ACHN (cell line): ENCODE measurements at regions not wholly inside any gene's neighbourhood (a gene's known extent, or its start where the extent isn't known, plus 50 kb on each side); places are given as distances from the start of the nearest gene placed in this dataset.
"Not testable (repeated sequence)": the region's sequence is repeated elsewhere in the genome, so short reads cannot be mapped to it uniquely, and the experiment has no call there.

Experiments used
- DNase-seq: peaks from one replicate; pipeline ENCODE4 v3.0.0-alpha.2; 2015
- in situ Hi-C: cut with HindIII; loops from 2 replicates; pipeline ENCODE4 v1.10.0; 2017; ENCODE audit warnings: low sequenced_read_pairs, low pct_ligation_motif_present, low pct_unique_long_range_greater_than_20kb

- no peak for DNase-seq
- in situ Hi-C loops: no loop called here
Measured at GRCh38 chr21:18548249-18548648, 144.7 kb upstream of the TMPRSS15 start.

GRCh38 chr21:18549214-18549905, 145.8 kb upstream of the TMPRSS15 start:
- DNase-seq: no peak
- in situ Hi-C loops: no loop called here

- DNase-seq: no peak
- in situ Hi-C loops: no loop called here
Measured at GRCh38 chr21:18550361-18550760, 146.8 kb upstream of the TMPRSS15 start.

- in situ Hi-C loops: no loop called here
- DNase-seq: no peak
Measured at GRCh38 chr21:18553786-18554185, 150.2 kb upstream of the TMPRSS15 start.

GRCh38 chr21:18567770-18568169, 164.2 kb upstream of the TMPRSS15 start:
- in situ Hi-C loops, DNase-seq: not testable (repeated sequence)

GRCh38 chr21:18588001-18588662, 184.5 kb upstream of the TMPRSS15 start:
- in situ Hi-C loops: no loop called here
- no peak for DNase-seq

- in situ Hi-C loops: no loop called here
Measured at GRCh38 chr21:18601146-18601545, 197.6 kb upstream of the TMPRSS15 start.

GRCh38 chr21:18602711-18603110, 199.1 kb upstream of the TMPRSS15 start:
- DNase-seq: no peak
- in situ Hi-C loops: no loop called here

More at GRCh38 chr21:18601146-18601545, 197.6 kb upstream of the TMPRSS15 start:
- DNase-seq: no peak

- DNase-seq: no peak
- in situ Hi-C loops: no loop called here
Measured at GRCh38 chr21:18603261-18603660, 199.7 kb upstream of the TMPRSS15 start.

- no peak for DNase-seq
- in situ Hi-C loops: no loop called here
Measured at GRCh38 chr21:18603980-18604379, 200.4 kb upstream of the TMPRSS15 start.

- no peak for DNase-seq
Measured at GRCh38 chr21:18608226-18608625, 204.6 kb upstream of the TMPRSS15 start.

GRCh38 chr21:18614303-18614702, 210.7 kb upstream of the TMPRSS15 start:
- in situ Hi-C loops: no loop called here
- DNase-seq: no peak

More at GRCh38 chr21:18608226-18608625, 204.6 kb upstream of the TMPRSS15 start:
- in situ Hi-C loops: no loop called here

- in situ Hi-C loops: no loop called here
- no peak for DNase-seq
Measured at GRCh38 chr21:18617291-18617690, 213.7 kb upstream of the TMPRSS15 start.

GRCh38 chr21:18620436-18620835, 216.9 kb upstream of the TMPRSS15 start:
- no peak for DNase-seq

GRCh38 chr21:18622383-18622782, 218.8 kb upstream of the TMPRSS15 start:
- in situ Hi-C loops: no loop called here
- DNase-seq: no peak

More at GRCh38 chr21:18620436-18620835, 216.9 kb upstream of the TMPRSS15 start:
- in situ Hi-C loops: no loop called here

- DNase-seq: no peak
- in situ Hi-C loops: no loop called here
Measured at GRCh38 chr21:18630446-18630845, 226.9 kb upstream of the TMPRSS15 start.

GRCh38 chr21:18636897-18637296, 233.3 kb upstream of the TMPRSS15 start:
- in situ Hi-C loops: no loop called here
- no peak for DNase-seq

- DNase-seq: no peak
- in situ Hi-C loops: no loop called here
Measured at GRCh38 chr21:18646116-18646515, 242.5 kb upstream of the TMPRSS15 start.

- in situ Hi-C loops: no loop called here
- no peak for DNase-seq
Measured at GRCh38 chr21:18655931-18656330, 252.3 kb upstream of the TMPRSS15 start.

GRCh38 chr21:18661842-18662241, 258.3 kb upstream of the TMPRSS15 start:
- in situ Hi-C loops: no loop called here
- no peak for DNase-seq
